ENCODE measurements at regions not wholly inside any gene's neighbourhood (a gene's known extent, or its start where the extent isn't known, plus 50 kb on each side); places are given as distances from the start of the nearest gene placed in this dataset.

- TF ChIP-seq PATZ1 (CRISPR knock-in tag; IDR thresholded peaks at IDR 0.05; ENCODE audit: borderline replicate concordance) (no peak), TCF4 (CRISPR knock-in tag; IDR thresholded peaks at IDR 0.05; ENCODE audit: borderline replicate concordance) (no peak), TSHZ2 (CRISPR knock-in tag; IDR thresholded peaks at IDR 0.05) (no peak), CSRNP3 (CRISPR knock-in tag; IDR thresholded peaks at IDR 0.05) (no peak), ZNF70 (CRISPR knock-in tag; IDR thresholded peaks at IDR 0.05) (no peak), POU6F1 (CRISPR knock-in tag; IDR thresholded peaks at IDR 0.05; ENCODE audit: borderline replicate concordance, low read depth) (no peak), OSR1 (CRISPR knock-in tag; IDR thresholded peaks at IDR 0.05) (no peak), ZFP3 (CRISPR knock-in tag; IDR thresholded peaks at IDR 0.05) (no peak), TOX (CRISPR knock-in tag; IDR thresholded peaks at IDR 0.05; ENCODE audit: borderline replicate concordance) (no peak), CREB5 (CRISPR knock-in tag; IDR thresholded peaks at IDR 0.05; ENCODE audit: low read depth) (no peak), ZNF8 (CRISPR knock-in tag; IDR thresholded peaks at IDR 0.05) (no peak), ZFP30 (CRISPR knock-in tag; IDR thresholded peaks at IDR 0.05) (no peak), ARNTL (CRISPR knock-in tag; IDR thresholded peaks at IDR 0.05; ENCODE audit: borderline replicate concordance, low read depth) (no peak), ESRRG (CRISPR knock-in tag; IDR thresholded peaks at IDR 0.05) (no peak)
Observed at GRCh38 chr5:144876990-144877389, 706.3 kb downstream of the KCTD16 start.
